B cell (primary cell): ENCODE measurements at regions not wholly inside any gene's neighbourhood (a gene's known extent, or its start where the extent isn't known, plus 50 kb on each side); places are given as distances from the start of the nearest gene placed in this dataset.

Experiments
- ATAC-seq: fragments of 200-7000 bp; cut with Tn5 transposase; one replicate; pipeline ENCODE4 v1.10.0; 2021; ENCODE audit warnings: low read depth, mild to moderate bottlenecking, moderate number of reproducible peaks, moderate library complexity
- CTCF ChIA-PET: fragments of 350-600 bp; sonication (Branson Sonifier 250); formaldehyde crosslinking; loops from one replicate; lab custom pipeline; 2021; ENCODE audit warnings: antibody characterized with exemption, inconsistent platforms; lab: Charles Lee
- POLR2A ChIA-PET: fragments of 350-600 bp; sonication (Branson Sonifier 250); formaldehyde crosslinking; loops from one replicate; lab custom pipeline; 2021; ENCODE audit warnings: antibody characterized with exemption; lab: Charles Lee
- DNase-seq: peaks from one replicate; pipeline ENCODE4 v3.0.0; 2013
- H2AFZ ChIP-seq: 2 replicates; pipeline ENCODE4 v1.6.1; 2012; ENCODE audit warnings: mild to moderate bottlenecking, low read depth, low read length; ENCODE audit not compliant: insufficient read depth, poor library complexity, severe bottlenecking
- H3K27ac ChIP-seq, 2 donors: 1 replicate in 1 of 2; 2 replicates in 1 of 2; pipeline ENCODE4 v1.5.1; 2012 to 2013; ENCODE audit warnings: low read length in 2 of 2, mild to moderate bottlenecking in 2 of 2, moderate library complexity in 1 of 2
- H3K27me3 ChIP-seq, 4 experiments: fragments of 200-600 bp in 1 of 4; sonication (generic) in 1 of 4; replicated peaks in 1 of 4; 1 replicate in 2 of 4; 2 replicates in 2 of 4; pipeline versions ENCODE4 v1.6.1 to v1.7.0; 2013 to 2016; ENCODE audit warnings: low read length in 3 of 4, mild to moderate bottlenecking in 2 of 4, mixed read lengths in 1 of 4, moderate library complexity in 1 of 4; ENCODE audit not compliant: insufficient read depth in 4 of 4, control insufficient read depth in 3 of 4; ENCODE audit errors: control extremely low read depth in 1 of 4
- H3K36me3 ChIP-seq, 2 experiments: replicated peaks in 1 of 2; 1 replicate in 1 of 2; 2 replicates in 1 of 2; pipeline versions ENCODE4 v1.6.1 to v1.7.1; 2013; ENCODE audit warnings: low read length in 1 of 2; ENCODE audit not compliant: insufficient read depth in 2 of 2, control insufficient read depth in 1 of 2; ENCODE audit errors: control extremely low read depth in 1 of 2, extremely low read depth in 1 of 2
- H3K4me1 ChIP-seq, 2 donors: fragments of 200-600 bp in 1 of 2; sonication (generic) in 1 of 2; 1 replicate in 1 of 2; 2 replicates in 1 of 2; pipeline versions ENCODE4 v1.5.1 to v1.6.1; 2013 to 2017; ENCODE audit warnings: low read length in 2 of 2; ENCODE audit not compliant: control insufficient read depth in 2 of 2, insufficient read depth in 2 of 2
- H3K4me2 ChIP-seq: replicated peaks from 2 replicates; pipeline ENCODE3; 2012; ENCODE audit warnings: mild to moderate bottlenecking, low read depth, low read length; ENCODE audit not compliant: poor library complexity, severe bottlenecking
- H3K4me3 ChIP-seq, 5 experiments: fragments of 200-600 bp in 1 of 5; sonication (generic) in 1 of 5; 1 replicate in 3 of 5; 2 replicates in 2 of 5; pipeline versions ENCODE4 v1.5.1 to v1.7.0; 2011 to 2016; ENCODE audit warnings: low read length in 4 of 5, mild to moderate bottlenecking in 4 of 5, low read depth in 2 of 5, control low read depth in 1 of 5, moderate library complexity in 1 of 5; ENCODE audit not compliant: insufficient read depth in 1 of 5; ENCODE audit errors: control extremely low read depth in 1 of 5, extremely low read depth in 1 of 5
- H3K79me2 ChIP-seq: fragments of 200-600 bp; sonication (generic); one replicate; pipeline ENCODE4 v1.6.0; 2016; ENCODE audit warnings: low read length; ENCODE audit not compliant: control insufficient read depth, insufficient read depth
- H3K9ac ChIP-seq: fragments of 200-600 bp; sonication (generic); 2 replicates; pipeline ENCODE4 v1.6.1; 2017; ENCODE audit warnings: mild to moderate bottlenecking, low read length, moderate library complexity
- H3K9me3 ChIP-seq, 3 donors: one replicate each; pipeline versions ENCODE4 v1.6.1 to v1.7.1; 2013; ENCODE audit warnings: low read length in 2 of 3; ENCODE audit not compliant: control insufficient read depth in 2 of 3, insufficient read depth in 1 of 3; ENCODE audit errors: control extremely low read depth in 1 of 3
- H4K20me1 ChIP-seq: 2 replicates; pipeline ENCODE4 v1.6.0; 2012; ENCODE audit warnings: mild to moderate bottlenecking, low read length; ENCODE audit not compliant: insufficient read depth, control insufficient read depth, poor library complexity, severe bottlenecking
- H3K27ac Mint-ChIP-seq: one replicate; pipeline ENCODE4 v1.8.0; 2021; ENCODE audit warnings: mixed read lengths
- H3K27me3 Mint-ChIP-seq: one replicate; pipeline ENCODE4 v1.8.0; 2021; ENCODE audit warnings: mixed read lengths
- H3K4me1 Mint-ChIP-seq: one replicate; pipeline ENCODE4 v1.8.0; 2021; ENCODE audit warnings: mixed read lengths
- H3K4me3 Mint-ChIP-seq: one replicate; pipeline ENCODE4 v1.8.0; 2021; ENCODE audit warnings: mixed read lengths
- H3K9me3 Mint-ChIP-seq: one replicate; pipeline ENCODE4 v1.8.0; 2022; ENCODE audit warnings: mixed read lengths; ENCODE audit not compliant: insufficient read depth
- CTCF ChIP-seq: fragments of 200-600 bp; IDR thresholded peaks from one replicate; pipeline ENCODE4 v1.8.0; 2022; ENCODE audit warnings: antibody characterized with exemption, mild to moderate bottlenecking
- EZH2 ChIP-seq: IDR thresholded peaks from 2 replicates; pipeline ENCODE4 v1.6.1; 2012; ENCODE audit warnings: borderline replicate concordance, low read depth, mild to moderate bottlenecking, moderate library complexity, low read length; ENCODE audit not compliant: insufficient read depth, poor library complexity, severe bottlenecking
- WGBS: methylation state at CpG from one replicate; pipeline ENCODE4 v1.1.5; 2013; ENCODE audit warnings: missing lambda C conversion rate; ENCODE audit not compliant: insufficient coverage; 5-methylcytosine and 5-hydroxymethylcytosine counted together
- intact Hi-C: fragments of 100-400 bp; cut with micrococcal nuclease; formaldehyde crosslinking; loops from one replicate; pipeline ENCODE4 v1.10.0; 2022

DNA sequence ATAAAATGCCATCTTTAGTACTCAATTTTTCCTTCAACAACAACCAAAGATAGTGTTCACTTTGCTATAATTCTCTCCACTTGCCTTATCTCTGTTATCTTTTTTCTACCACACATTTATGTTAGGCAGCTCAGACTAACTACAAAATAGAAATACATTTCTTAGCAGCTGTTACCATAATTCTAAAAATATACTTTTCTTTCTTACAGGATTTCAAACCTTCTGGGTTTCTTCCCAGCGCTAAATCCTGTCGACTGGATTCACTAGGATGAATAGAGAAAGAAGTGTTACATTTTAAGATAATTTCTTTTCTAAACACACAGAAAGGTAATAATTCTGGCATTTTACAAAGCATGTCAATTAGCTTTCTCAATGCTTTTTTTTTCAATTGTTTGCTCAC, 105.5 kb upstream of the GK2 start:
- H3K4me1 Mint-ChIP-seq = no peaks in the 10 kb centered on the region
- Histone ChIP-seq H3K9me3 (no peaks in the 10 kb centered on the region), H3K4me1 (no peaks in the 10 kb centered on the region), H3K4me2 (no peak overlapping the region), H4K20me1 (no peaks in the 10 kb centered on the region), H3K27ac (no peak overlapping the region), H3K9ac (no peak overlapping the region), H2AFZ (no peak overlapping the region), H3K4me3 (no peak overlapping the region), H3K79me2 (no peaks in the 10 kb centered on the region), H3K36me3 (no peaks in the 10 kb centered on the region), H3K27me3 (peaks cover 0 to 3% (median 0%) of the 10 kb centered on the region in 4 experiments)
- WGBS = no CpG with 5 or more reads among the region's 2 CpGs
- H3K27ac Mint-ChIP-seq = no peak overlapping the region
- ChIA-PET POLR2A (no interaction called here), CTCF (interaction anchor here (0.7 kb wide), 1 partner anchor 130 kb away, joined by 3 read pairs; no protein-coding TSS in a partner anchor)
- no peak overlapping the region for H3K4me3 Mint-ChIP-seq
- no peak for ATAC-seq
- intact Hi-C loops = no loop called here
- no peaks in the 10 kb centered on the region for H3K9me3 Mint-ChIP-seq
- H3K27me3 Mint-ChIP-seq = peaks cover 7% of the 10 kb centered on the region
- DNase-seq = no peak
- TF ChIP-seq EZH2 (no peak), CTCF (no peak)

DNA sequence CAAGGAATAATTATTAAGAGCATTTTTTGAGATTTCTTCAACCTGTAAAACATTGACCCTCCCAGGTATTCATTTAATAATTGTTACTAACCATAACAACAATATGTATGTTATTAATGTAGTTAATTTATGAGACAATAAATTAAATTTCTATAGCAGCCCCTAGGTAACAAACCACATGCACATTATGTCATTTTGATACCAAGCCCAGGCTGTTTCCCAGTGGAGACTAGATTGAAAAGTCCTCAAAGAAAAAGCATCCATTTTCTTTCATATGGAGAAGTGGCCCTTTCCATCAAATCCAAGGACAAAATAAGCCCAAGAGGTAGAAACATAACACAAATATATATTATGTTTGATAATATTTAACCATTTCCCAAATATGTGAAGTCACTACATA, 104.3 kb upstream of the GK2 start:
- Histone ChIP-seq H3K27ac (no peak overlapping the region), H3K27me3 (peaks cover 0 to 3% (median 0%) of the 10 kb centered on the region in 4 experiments), H3K4me3 (no peak overlapping the region), H4K20me1 (no peaks in the 10 kb centered on the region), H3K4me2 (no peak overlapping the region), H3K9me3 (no peaks in the 10 kb centered on the region), H2AFZ (no peak overlapping the region), H3K4me1 (no peaks in the 10 kb centered on the region), H3K9ac (no peak overlapping the region), H3K36me3 (no peaks in the 10 kb centered on the region), H3K79me2 (no peaks in the 10 kb centered on the region)
- Mint-ChIP-seq H3K4me1 (no peaks in the 10 kb centered on the region), H3K4me3 (no peak overlapping the region), H3K27me3 (peaks cover 7% of the 10 kb centered on the region), H3K9me3 (no peaks in the 10 kb centered on the region), H3K27ac (no peak overlapping the region)
- ChIA-PET POLR2A (no interaction called here), CTCF (no interaction called here)
- DNase-seq (no peak), ATAC-seq (no peak)
- intact Hi-C loops = no loop called here
- TF ChIP-seq CTCF (no peak), EZH2 (no peak)
